Stimulated activated CD4-positive, alpha-beta T cell treated with anti-CD3 and anti-CD28 coated beads, Interleukin-15, amount 100 ng/mL, for 48 hours (primary cell): ENCODE measurements at regions not wholly inside any gene's neighbourhood (a gene's known extent, or its start where the extent isn't known, plus 50 kb on each side); places are given as distances from the start of the nearest gene placed in this dataset.
A peak's percentile ranks its signal among the peaks of the same experiment; 100 is the strongest.

Source experiments
- DNase-seq, 2 donors: peaks; one replicate each; pipeline ENCODE4 v3.0.0-alpha.2; 2020; ENCODE audit warnings: low read depth in 2 of 2

DNA sequence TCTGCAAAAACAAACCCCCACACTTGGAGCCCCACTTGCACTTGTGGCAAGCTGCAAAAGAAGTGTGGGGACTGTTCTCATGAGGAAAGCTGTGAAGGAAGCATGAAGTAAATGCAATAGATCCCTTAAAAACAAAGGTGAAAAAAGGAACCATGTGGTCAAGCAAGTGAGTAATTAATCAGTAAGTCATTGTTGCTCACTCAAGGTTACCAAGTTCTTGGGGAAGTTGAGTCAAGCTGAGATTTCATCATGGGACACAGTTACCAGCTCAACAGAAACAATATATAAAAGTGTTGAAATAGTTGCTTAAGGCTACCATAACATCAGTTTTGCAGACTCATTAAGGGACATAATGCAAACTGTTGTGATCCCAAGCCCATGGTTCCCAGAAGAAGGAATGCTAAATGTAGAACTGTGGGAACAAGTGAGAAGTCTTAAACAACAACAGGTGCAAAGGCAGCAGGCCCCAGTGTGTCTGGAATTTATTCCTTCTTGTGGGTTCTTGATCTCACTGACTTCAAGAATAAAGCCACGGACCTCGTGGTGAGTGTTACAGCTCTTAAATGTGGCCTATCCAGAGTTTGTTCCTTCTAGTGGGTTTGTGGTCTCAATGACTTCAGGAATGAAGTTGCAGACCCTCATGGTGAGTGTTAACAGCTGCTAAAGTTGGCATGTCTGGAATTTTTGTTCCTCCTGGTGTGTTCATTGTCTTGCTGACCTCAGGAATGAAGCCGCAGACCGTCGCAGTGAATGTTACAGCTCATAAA, 336.3 kb upstream of the RBMY1B start:
- DNase-seq: no peak

DNA sequence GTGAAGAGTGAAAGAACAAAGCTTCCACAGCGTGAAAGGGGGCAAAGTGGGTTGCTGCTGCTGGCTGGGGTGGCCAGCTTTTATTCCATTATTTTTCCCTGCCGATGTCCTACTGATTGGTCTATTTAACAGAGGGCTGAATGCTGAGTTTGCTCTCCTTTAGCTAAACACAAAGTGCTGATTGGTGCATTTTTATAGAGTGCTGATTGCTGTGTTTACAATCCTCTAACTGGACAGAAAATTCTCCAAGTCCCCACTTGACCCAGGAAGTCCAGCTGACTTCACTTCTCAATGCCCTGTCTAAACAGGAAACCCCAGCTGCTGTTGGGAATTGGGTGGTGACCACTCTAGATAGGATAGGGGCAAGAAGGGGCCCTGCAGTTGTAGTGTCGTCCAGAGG, 335.6 kb upstream of the RBMY1B start:
- no peak for DNase-seq

DNA sequence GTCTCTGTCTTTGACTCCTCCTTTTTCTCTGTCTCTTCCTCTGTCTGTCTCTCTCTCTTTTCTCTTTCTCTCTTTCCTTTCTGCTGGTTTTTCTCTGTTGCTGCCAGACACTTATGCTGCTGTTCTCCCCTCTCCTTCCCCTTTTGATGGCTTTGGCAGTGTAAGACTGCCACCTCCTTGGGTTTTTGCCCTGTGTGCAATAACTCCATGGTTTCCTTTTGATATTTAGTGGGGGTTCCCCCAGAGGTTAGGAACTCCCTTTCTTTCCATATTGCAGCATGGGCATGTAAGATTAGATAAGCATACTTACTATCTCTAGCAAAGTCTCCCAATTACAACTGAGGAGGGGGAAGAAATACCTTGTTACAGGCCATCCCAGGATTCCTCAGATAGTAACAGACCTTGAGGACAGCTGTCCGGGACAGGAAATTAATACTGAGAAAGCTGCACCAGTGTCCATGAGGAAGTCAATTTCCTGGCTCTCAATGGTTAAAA, 333.8 kb upstream of the RBMY1B start:
- no peak for DNase-seq

DNA sequence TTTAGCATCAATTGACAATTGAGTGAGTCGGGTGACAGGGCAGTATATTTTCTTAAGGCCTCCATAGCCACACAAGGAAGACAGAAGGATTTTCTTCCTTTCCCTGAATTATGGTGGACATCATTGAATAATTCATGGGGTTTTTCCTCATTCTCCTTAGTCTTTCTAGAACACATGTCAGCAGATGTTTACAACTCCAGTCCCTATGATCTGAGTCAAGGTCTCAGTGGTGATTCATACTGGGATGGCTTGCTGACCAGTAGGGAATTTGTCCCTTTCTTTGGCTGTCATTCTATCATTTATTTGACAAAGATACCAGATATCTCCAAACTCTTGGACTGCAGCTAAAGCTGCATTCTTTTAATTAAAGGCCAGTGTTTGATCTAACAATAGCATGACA, 332.9 kb upstream of the RBMY1B start:
- DNase-seq: no peak

DNA sequence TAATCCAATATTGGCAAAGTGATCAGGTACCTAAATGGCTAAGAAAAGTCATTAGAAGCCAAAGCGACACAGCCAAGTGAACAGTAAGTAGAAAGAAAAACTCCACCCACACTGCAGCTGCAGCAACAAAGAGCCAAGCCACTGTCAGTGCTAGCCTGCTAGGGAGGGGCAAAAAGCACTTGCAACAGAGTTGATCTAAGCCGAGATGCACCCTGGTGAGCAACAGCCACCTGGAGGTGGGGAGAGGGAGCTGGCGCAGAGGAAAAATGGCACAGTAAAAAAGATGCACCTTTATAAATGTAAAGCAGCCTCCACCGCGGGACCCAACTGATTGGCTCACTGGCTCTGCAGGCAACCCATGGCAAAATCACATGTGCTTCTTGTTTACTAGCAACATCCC, 330.2 kb upstream of the RBMY1B start:
- DNase-seq: peak in 1 of 2 donors; percentile 11

DNA sequence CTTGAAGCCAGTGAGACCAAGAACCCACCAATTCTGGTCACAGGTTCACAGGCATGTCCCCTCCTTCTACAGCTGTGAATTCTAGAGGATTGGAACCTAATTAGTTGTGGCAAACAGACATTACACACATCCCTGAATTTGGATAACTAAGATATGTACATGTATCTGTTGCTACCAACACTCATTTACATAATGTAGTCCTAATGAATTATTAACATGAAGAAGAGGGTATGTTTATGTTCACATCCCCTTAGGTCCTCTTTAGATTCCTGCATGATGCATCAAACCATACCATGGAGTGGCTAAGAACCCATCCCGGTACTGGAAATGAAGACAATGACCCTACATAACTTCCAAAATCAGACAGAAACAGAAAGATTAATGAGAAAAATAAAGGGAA, 326.9 kb upstream of the RBMY1B start:
- no peak for DNase-seq

DNA sequence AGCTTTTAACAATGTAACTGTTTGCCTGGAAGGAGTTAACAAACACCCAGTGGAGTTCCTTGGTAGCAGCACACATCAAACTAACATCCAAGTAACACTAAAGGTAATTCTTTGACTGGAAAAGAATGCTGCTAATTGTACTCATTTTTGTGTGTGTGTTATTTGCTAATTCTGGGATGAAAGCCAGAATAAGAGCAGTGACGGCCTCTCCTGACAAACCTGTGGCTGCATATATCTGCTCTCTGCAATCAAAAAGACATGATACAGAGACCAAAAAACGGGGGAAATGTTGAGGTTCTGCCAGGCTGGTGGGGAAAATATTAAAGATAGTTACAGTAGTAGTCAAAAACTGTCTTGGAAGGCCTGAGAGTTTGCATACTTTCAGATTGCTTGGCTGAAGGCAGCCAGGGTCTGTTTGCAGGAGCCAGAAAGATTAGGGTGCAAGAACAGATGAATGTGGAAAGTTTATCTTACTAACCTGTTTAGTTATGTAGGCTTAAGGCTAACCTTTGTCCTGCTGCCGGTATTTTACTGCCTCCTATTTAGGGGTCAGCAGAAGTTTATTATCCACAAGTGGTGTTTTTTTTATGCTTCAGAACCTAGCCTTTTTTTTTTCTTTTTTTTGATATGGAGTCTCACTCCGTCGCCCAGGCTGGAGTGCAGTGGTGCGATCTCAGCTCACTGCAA, 325.6 kb upstream of the RBMY1B start:
- DNase-seq: no peak

DNA sequence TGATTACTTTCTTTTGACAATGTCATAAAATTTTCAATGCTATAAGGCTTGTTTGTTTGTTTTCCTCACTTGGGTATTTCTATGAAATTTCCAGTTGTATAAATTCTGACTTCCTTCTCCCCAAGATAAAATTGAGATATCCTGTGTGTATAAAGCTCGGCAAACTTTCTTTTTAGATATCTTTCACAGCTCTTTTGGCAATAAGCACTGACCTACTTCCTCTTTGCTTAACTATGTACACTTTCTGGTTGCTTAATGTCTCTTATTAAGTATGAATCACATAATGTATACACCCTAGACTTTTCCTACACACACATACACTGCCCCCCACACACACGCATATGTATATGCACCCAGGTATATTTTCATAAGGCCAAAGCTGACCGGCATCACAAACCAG, 318.4 kb upstream of the RBMY1B start:
- no peak for DNase-seq

DNA sequence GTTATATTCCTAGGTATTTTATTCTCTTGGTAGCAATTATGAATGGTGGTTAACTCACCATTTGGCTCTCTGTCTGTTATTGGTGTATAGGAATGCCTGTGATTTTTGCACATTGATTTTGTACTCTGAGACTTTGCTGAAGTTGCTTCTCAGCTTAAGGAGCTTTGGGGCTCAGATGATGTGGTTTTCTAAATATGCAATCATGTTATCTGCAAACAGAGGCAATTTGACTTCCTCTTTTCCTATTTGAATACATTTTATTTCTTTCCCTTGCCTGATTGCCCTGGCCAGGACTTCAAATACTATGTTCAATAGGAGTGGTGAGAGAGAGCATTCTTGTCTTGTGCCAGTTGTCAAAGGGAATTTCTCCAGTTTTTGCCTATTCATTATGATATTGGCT, 310.9 kb upstream of the RBMY1B start:
- no peak for DNase-seq

DNA sequence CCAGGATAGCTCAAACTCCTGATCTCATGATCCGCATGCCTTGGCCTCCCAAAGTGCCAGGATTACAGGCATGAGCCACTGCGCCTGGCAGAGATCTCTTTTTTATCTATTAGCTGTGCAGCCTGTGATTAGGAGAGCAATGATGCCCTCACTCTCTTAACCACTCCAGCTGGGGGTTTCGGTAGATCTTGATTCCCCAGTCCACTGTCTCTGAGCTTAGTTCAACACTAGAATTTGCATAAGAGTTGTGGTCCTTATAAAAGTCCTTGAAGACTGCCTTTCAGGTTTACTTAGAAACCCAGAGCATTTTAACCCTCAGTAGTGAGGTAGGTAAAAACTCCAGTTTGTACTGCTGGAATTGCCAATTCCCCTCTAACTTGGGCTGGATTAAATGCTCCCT, 283.3 kb upstream of the RBMY1B start:
- no peak for DNase-seq

DNA sequence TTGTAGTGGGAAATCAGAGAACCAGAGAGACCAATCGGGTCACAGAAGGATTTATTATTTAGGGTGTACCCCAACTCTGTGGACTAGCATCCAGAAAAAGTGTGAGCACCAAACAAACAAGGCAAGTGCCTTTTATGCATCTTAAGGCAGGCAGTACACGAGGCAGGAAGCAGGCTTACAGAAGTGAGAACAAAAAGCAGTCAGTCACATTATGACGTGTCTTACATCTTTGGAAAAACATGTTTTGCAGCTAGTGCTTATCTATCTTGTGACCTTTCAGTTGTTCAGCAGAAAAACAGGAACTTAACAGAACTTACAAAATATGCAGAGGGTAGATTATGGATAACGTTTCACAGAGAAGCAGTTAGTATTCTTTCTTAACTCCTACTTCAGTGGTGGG, 270.9 kb upstream of the RBMY1B start:
- DNase-seq: no peak

DNA sequence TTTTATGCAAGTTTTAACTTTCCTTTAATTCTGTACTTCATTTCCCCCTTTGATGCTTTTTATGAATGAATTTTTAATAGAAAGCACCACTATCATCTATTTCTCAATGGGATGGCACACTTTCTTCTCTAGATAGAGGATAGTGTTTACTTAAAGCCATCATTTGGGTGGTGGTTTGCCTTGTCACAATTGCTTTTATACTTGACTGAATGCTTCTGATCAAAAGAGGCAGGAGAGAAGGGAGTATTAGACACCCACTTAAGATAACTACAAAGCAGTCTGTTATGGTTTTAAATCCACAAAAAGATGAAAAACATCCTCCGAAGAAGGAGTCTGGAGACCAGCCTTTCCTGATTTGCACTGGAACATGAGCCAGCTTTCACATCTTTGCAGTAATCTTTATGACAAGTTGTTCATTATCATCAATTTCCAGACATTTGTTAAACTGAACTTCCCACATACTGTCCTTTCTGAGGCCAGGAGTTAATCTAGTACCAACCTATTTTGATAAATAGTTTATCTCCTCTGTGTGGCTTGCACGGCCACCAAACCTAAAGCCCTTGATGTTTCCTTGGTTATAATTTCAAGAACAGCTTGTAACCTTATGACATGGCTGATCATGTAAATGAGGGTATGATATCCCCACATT, 270.4 kb upstream of the RBMY1B start:
- no peak for DNase-seq

DNA sequence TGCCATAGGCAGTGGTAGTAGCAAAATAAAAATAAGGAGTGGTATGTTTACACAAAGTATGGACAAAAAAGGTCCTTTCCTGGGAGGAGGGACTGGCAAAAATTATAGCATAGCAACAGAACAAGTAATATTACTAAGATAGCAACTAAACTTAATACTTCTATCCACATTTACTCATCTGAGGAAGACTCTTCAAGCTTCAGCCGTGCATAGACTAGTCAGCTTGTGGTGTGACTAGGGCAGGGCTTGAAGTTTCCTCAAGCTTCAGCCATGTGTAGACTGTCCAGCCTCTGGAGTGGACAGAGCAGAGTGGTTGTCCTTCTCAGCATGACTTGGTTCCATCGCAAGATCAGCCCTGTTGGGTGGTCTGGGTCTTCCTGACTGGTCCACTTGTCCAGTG, 268.3 kb upstream of the RBMY1B start:
- no peak for DNase-seq

DNA sequence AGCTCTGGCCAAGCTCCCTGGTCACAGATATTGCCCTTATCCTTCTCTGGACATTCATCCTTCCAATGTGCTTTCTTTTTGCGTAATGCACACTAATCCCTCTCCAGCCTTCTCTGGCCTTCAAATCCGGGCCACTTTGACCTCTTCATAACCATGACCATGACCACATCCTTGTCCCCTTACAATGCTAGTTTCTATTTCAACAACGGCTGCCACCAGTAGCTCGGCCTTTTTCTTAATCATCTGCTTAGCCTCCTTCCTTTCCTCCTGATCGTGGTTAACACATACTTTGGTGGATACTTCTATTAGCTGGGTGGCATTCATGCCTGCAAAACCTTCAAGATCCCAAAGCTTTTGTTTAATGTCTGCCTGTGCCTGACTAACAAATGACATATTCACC, 264.4 kb upstream of the RBMY1B start:
- DNase-seq: no peak

DNA sequence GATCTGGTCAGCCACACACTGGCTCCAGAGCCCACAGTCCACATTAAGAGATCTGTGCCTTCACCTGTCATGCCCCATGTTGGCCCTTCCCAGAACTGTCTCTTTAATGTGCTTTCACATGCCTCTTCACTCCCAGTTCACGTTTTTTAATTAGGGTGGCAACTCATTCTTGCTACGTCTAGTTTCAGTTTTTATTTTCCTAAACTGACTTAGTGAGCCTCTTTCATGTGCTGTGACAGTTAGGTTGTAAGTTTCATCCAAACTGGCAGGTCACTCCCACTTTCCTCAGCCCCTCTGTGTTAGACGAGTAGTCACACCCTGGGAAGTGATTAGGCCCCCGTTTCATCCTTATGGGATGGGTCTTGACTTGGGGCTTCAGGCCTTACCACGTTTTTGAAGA, 262.5 kb upstream of the RBMY1B start:
- DNase-seq: no peak

DNA sequence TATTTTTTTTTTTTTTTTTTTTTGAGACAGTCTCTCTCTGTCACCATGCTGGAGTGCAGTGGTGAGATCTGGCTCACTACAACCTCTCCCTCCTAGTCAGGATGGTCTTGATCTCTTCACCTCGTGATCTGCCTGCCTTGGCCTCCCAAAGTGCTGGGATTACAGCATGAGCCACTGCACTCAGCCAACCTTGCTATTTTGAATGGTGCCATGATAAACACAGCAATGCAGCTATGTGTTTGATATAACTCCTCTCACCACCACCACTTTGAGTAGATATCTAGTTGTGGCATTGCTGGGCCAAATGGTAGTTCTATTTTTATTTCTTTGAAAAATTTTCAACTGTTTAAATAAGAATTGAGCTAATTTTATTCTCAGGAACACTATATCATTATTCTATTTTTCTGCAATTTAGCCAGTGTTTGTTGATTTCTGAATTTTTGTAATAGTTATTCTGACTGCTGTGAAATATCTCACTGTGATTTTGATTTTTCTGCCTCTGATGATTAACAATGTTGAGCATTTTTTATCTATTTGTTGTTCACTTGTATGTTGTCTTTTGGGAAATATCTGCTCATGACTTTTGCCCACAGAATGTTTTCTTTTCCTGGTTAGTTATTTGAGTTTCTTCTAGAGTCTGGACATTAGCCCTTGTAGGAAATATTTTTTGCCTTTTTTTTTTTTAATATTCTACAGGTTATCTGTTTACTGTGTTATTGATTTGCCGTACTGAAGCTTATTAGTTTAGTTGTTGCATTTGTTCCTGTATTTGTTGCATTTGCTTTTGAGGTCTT, 257.5 kb upstream of the RBMY1B start:
- DNase-seq: no peak

DNA sequence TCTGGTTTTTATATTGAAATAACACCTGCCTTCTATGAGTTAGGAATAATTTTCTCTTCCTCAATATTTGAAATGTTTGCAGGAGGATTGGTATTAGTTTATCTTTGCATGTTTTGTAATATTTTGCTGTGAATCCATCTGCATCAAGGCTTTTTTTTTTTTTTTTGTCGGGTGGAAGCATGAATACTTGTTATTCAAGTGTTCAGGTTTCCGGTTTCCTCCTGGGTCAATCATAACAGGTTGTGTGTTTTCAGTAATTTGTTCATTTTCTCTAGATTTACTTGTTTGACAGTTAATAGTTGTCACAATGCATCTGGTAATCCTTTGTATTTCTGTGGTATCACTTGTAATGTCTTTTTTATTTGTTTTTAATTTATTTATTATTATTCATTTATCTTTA, 256.7 kb upstream of the RBMY1B start:
- DNase-seq: no peak

DNA sequence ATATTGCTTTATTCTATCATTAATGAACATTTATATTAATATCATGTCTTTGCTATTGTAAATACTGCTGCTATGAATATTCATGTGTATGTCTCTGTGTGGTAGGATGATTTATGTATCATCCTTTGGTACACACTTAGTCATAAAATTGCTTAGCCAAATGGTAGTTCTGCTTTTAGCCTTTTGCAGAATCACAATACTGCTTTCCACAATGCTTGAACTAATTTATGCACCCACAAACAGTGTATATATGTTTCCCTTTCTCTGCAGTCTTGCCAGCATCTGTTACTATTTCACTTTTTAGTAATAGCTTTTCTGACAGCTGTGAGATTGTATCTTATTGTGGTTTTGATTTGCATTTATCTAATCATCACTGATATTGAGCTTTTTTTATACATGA, 254.3 kb upstream of the RBMY1B start:
- no peak for DNase-seq

DNA sequence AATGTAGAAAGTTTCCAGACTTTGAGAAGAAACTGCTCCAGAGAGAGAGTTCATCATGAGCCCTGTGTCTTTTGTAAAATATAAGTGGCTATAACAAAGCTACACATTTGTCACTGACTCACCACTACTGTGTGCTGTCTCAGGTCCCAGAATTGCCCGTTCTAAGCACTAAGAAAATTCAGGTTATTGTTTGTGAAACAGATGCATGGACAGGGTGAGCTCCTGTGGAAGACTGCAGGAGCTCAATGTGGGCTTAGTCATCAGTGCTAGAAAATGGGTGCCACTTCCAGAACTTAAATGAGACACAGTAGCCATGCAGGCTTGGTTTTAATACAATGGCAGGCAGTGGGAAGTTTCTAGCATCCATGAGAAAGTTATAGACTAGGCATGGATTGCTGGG, 251.4 kb upstream of the RBMY1B start:
- no peak for DNase-seq

DNA sequence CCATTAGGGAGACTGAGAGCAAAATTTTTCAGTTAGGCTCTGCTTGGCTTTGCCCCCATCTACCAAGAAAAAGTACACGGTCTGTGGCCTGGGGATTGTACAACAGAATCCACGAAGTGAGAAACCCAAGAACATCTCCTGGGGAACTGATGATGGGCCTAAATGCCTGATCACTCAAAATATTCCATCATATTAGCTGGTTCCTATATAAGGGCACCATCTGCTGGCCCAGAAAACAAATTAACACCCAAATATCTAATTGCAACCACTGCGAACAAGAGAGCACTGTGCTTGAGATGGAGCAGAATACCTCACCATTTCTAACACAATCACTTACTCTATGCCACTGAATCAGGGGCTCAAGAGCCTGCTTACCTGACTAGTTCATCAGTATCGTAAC, 250.8 kb upstream of the RBMY1B start:
- DNase-seq: no peak

DNA sequence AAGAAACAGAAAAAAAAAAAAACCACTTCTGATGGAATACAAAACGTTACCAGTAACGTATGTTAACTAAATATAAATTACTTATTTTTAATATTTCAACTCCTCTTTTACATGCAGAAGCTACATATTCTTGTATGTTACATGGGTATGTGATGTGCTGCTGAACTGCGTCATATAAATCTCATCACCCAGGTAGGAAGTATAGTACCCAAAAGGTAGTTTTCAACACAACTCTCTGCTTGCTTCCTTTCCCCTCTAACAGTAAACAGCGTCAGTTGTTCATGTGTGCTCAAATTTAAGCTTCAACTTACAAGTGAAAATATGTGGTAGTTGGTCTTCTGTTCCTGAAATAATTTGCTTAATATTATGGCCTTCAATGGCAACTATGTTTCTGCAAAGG, 250.0 kb upstream of the RBMY1B start:
- DNase-seq: no peak

DNA sequence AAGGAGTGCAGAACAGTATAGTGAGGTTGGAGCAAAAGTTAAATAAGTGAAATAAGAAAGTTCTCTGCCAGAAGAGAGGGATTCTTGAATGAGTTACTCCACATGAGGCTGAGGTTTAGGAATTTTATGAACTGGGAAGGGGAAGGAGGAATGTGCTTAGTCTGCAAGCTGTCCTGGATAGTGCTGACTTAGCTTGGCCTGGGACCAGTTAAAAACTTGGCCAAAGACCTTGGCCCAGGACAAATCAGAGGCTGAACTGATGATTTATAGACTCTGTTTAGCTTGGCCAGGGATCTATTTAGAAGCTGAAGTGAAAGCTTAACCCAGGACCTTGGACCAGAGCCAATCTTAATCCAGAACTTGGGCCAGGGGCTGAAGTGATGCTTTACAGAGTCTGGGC, 244.4 kb upstream of the RBMY1B start:
- no peak for DNase-seq
